ENCODE measurements at regions not wholly inside any gene's neighbourhood (a gene's known extent, or its start where the extent isn't known, plus 50 kb on each side); places are given as distances from the start of the nearest gene placed in this dataset.

DNA sequence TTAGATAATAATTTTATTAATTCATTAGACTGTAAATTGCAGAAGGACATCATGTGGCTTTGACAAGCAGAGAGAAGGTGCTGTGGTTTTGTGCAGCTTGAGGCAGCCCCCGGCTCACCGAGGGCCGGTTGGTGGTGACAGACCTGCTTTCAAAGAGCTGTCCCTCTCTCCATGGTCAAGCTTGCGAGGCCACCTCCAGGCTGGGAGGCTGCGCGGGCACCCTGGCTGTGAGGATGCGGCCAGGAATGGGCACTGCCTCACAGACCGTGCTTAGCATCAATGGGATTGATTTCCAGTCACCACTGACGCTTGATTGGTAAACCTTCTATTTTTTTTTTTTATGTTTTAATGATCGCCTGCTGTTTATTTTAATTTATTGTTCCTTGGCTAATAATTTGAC is 690.9 kb downstream of the GALR1 start:
- no peak overlapping the region for H3K4me3 ChIP-seq (ENCODE audit: low read length)
- DNase-seq (ENCODE audit: low read depth) = no peak
- TF ChIP-seq, protein P1, sequence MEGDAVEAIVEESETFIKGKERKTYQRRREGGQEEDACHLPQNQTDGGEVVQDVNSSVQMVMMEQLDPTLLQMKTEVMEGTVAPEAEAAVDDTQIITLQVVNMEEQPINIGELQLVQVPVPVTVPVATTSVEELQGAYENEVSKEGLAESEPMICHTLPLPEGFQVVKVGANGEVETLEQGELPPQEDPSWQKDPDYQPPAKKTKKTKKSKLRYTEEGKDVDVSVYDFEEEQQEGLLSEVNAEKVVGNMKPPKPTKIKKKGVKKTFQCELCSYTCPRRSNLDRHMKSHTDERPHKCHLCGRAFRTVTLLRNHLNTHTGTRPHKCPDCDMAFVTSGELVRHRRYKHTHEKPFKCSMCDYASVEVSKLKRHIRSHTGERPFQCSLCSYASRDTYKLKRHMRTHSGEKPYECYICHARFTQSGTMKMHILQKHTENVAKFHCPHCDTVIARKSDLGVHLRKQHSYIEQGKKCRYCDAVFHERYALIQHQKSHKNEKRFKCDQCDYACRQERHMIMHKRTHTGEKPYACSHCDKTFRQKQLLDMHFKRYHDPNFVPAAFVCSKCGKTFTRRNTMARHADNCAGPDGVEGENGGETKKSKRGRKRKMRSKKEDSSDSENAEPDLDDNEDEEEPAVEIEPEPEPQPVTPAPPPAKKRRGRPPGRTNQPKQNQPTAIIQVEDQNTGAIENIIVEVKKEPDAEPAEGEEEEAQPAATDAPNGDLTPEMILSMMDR (conservative IDR thresholded peaks at IDR 0.05; ENCODE audit: low read length) = no peak

DNA sequence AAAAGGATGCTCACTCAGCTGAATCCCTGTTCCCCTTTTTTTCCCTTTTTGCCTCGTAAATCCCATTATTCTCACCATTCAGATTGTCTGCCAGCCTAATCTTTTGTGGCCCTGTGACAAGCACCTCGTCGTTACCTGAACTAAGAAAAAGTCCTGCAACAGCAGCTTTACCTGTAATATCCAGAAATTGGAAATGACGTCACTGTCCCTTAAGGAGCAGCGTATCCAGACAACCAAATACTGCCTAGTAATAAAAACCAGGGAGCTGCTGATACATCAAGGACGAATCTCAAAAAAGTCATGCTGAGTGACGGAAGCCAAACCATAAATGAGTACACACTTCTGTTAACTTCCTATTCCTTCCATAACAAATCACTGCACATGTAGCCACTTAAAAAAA is 694.9 kb downstream of the GALR1 start:
- no peak overlapping the region for H3K4me3 ChIP-seq (ENCODE audit: low read length)
- TF ChIP-seq, protein P1 (conservative IDR thresholded peaks at IDR 0.05; ENCODE audit: low read length) = no peak
- DNase-seq (ENCODE audit: low read depth) = no peak

DNA sequence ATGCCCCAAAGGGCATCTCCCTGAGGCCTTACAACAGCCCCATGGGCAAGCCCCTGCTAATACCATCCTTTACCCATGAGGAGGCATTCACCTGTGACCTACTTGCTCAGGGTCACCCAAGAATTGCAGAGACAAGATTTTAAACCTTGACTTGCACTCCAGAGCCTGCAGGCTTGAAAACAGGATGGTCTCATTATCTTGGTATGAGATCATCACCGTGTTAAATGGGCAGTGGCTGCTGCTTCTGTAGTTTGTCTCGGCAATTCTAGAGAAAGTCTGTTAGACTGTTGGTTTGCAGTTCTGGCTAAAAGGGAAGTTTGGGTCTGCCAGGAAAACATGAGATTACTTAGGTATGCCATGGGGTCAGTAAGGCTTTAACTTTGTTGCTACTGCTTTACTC is 698.9 kb downstream of the GALR1 start:
- no peak overlapping the region for H3K4me3 ChIP-seq (ENCODE audit: low read length)
- DNase-seq (ENCODE audit: low read depth) = no peak
- TF ChIP-seq, protein P1 (conservative IDR thresholded peaks at IDR 0.05; ENCODE audit: low read length) = no peak

GRCh38 chr18:77949355-77949973 is 699.8 kb downstream of the GALR1 start:
- TF ChIP-seq, protein P1 (conservative IDR thresholded peaks at IDR 0.05; ENCODE audit: low read length) = no peak
- no peak overlapping the region for H3K4me3 ChIP-seq (ENCODE audit: low read length)
- no peak for DNase-seq (ENCODE audit: low read depth)

- TF ChIP-seq, protein P1 (conservative IDR thresholded peaks at IDR 0.05; ENCODE audit: low read length) = no peak
- DNase-seq (ENCODE audit: low read depth) = no peak
- no peak overlapping the region for H3K4me3 ChIP-seq (ENCODE audit: low read length)
These were observed 709.6 kb downstream of the GALR1 start for GRCh38 chr18:77959248-77959647.

GRCh38 chr18:77960791-77961410 is 711.3 kb downstream of the GALR1 start:
- DNase-seq (ENCODE audit: low read depth) = no peak
- no peak overlapping the region for H3K4me3 ChIP-seq (ENCODE audit: low read length)
- TF ChIP-seq, protein P1 (conservative IDR thresholded peaks at IDR 0.05; ENCODE audit: low read length) = no peak

DNA sequence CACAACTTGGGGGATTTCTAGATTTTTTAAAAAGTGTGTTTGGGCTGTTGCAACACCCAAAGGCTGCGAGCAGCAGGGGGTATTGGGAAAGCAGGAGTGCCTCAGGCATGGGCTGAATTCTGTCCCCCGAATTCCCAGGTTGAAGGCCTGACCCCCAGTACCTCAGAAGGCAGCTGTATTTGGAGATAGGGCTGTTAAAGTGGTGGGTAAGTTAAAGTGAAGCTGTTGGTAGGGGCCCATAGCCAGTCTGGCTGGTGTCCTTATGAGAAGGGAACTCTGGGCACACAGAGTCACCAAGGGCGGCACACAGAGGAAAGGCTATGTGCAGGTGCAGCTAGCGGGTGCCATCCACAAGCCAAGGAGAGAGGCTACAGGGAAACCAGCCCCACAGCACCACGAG is 717.4 kb downstream of the GALR1 start:
- TF ChIP-seq, protein P1 (conservative IDR thresholded peaks at IDR 0.05; ENCODE audit: low read length) = no peak
- H3K4me3 ChIP-seq (ENCODE audit: low read length) = no peak overlapping the region
- DNase-seq (ENCODE audit: low read depth) = no peak

Data from AG10803 (cell line).